H1 (cell line): ENCODE measurements at regions not wholly inside any gene's neighbourhood (a gene's known extent, or its start where the extent isn't known, plus 50 kb on each side); places are given as distances from the start of the nearest gene placed in this dataset.

Source experiments
- CHD1 ChIP-seq: IDR thresholded peaks from 2 replicates; pipeline ENCODE4 v1.6.1; 2012; ENCODE audit warnings: low read depth, low read length, improper control_type of control experiment
- CTCF ChIP-seq, 3 experiments: IDR thresholded peaks; 1 replicate in 2 of 3; 2 replicates in 1 of 3; pipeline versions ENCODE4 v1.5.1 to v1.6.1; 2011; ENCODE audit warnings: low read length in 3 of 3, mild to moderate bottlenecking in 3 of 3, inconsistent platforms in 2 of 3, low read depth in 1 of 3, moderate library complexity in 1 of 3; ENCODE audit not compliant: insufficient read depth in 1 of 3; ENCODE audit errors: control extremely low read depth in 1 of 3
- EGR1 ChIP-seq: IDR thresholded peaks from 2 replicates; pipeline ENCODE4 v1.6.1; 2011; ENCODE audit warnings: low read depth, low read length, borderline replicate concordance
- FOSL1 ChIP-seq: IDR thresholded peaks from 2 replicates; pipeline ENCODE4 v1.6.1; 2011; ENCODE audit warnings: mild to moderate bottlenecking, low read depth, low read length, moderate library complexity; ENCODE audit not compliant: insufficient read depth
- HDAC2 ChIP-seq, 2 experiments: fragments of 300-600 bp in 1 of 2; sonication (generic) in 1 of 2; IDR thresholded peaks; 2 replicates each; pipeline ENCODE4 v1.6.1; 2011 to 2012; ENCODE audit warnings: low read depth in 2 of 2, low read length in 2 of 2, mild to moderate bottlenecking in 2 of 2, moderate library complexity in 2 of 2, borderline replicate concordance in 1 of 2, inconsistent platforms in 1 of 2
- RFX5 ChIP-seq: IDR thresholded peaks from 2 replicates; pipeline ENCODE4 v1.6.1; 2011; ENCODE audit warnings: low read depth, low read length, improper control_type of control experiment, borderline replicate concordance
- SRF ChIP-seq: IDR thresholded peaks from 2 replicates; pipeline ENCODE4 v1.6.1; 2011; ENCODE audit warnings: mild to moderate bottlenecking, low read depth, low read length, moderate library complexity
- YY1 ChIP-seq: IDR thresholded peaks from 2 replicates; pipeline ENCODE4 v1.6.1; 2011; ENCODE audit warnings: low read depth, mild to moderate bottlenecking, low read length

GRCh38 chr10:85316276-85316675 is 987.9 kb downstream of the CCSER2 start (continued):
- TF ChIP-seq CTCF (IDR thresholded peaks at IDR 0.05; ENCODE audit: control extremely low read depth in 1 of 3, insufficient read depth in 1 of 3, low read depth in 1 of 3, low read length in 3 of 3): no peak
- no peak for TF ChIP-seq CHD1
- no peak for TF ChIP-seq HDAC2 (IDR thresholded peaks at IDR 0.05; ENCODE audit: borderline replicate concordance in 1 of 2, low read depth in 2 of 2, low read length in 2 of 2)
- no peak for TF ChIP-seq EGR1
- no peak for TF ChIP-seq YY1
- no peak for TF ChIP-seq SRF
- no peak for TF ChIP-seq FOSL1
- no peak for TF ChIP-seq RFX5
